Duodenal mucosa (tissue), 2 donors: ENCODE measurements at regions not wholly inside any gene's neighbourhood (a gene's known extent, or its start where the extent isn't known, plus 50 kb on each side); places are given as distances from the start of the nearest gene placed in this dataset.

Experiments
- H3K27ac ChIP-seq: one replicate; pipeline ENCODE4 v1.7.0; 2013; ENCODE audit warnings: low read depth, low read length
- H3K27me3 ChIP-seq, 2 donors: one replicate each; pipeline ENCODE4 v1.7.0; 2013; ENCODE audit warnings: low read length in 2 of 2, control low read depth in 1 of 2; ENCODE audit not compliant: insufficient read depth in 2 of 2, control insufficient read depth in 1 of 2
- H3K36me3 ChIP-seq, 2 donors: one replicate each; pipeline ENCODE4 v1.7.0; 2013; ENCODE audit warnings: low read length in 2 of 2, control low read depth in 1 of 2; ENCODE audit not compliant: insufficient read depth in 2 of 2, control insufficient read depth in 1 of 2
- H3K4me1 ChIP-seq, 2 donors: one replicate each; pipeline ENCODE4 v1.7.0; 2013; ENCODE audit warnings: low read length in 2 of 2, control low read depth in 1 of 2; ENCODE audit not compliant: insufficient read depth in 2 of 2, control insufficient read depth in 1 of 2
- H3K4me3 ChIP-seq, 2 donors: one replicate each; pipeline ENCODE4 v1.7.0; 2013; ENCODE audit warnings: low read length in 2 of 2, low read depth in 1 of 2
- H3K9ac ChIP-seq, 2 donors: one replicate each; pipeline ENCODE4 v1.7.0; 2013; ENCODE audit warnings: low read length in 2 of 2, low read depth in 1 of 2
- H3K9me3 ChIP-seq, 2 donors: one replicate each; pipeline ENCODE4 v1.7.0; 2013; ENCODE audit warnings: low read length in 2 of 2, control low read depth in 1 of 2; ENCODE audit not compliant: control insufficient read depth in 1 of 2

GRCh38 chr5:52727020-52727419 lies 60.7 kb upstream of the ITGA1 start:
- no peaks in the 10 kb centered on the region for H3K9me3 ChIP-seq
- no peak overlapping the region for H3K9ac ChIP-seq
- peaks cover 28 to 49% of the 10 kb centered on the region in 2 donors for H3K4me1 ChIP-seq
- H3K27ac ChIP-seq, result no peak overlapping the region
- H3K27me3 ChIP-seq, result no peaks in the 10 kb centered on the region
- H3K4me3 ChIP-seq, result no peak overlapping the region
- no peaks in the 10 kb centered on the region for H3K36me3 ChIP-seq

- H3K4me1 ChIP-seq, result peaks cover 28 to 49% of the 10 kb centered on the region in 2 donors
- no peak overlapping the region for H3K4me3 ChIP-seq
- no peaks in the 10 kb centered on the region for H3K36me3 ChIP-seq
- no peaks in the 10 kb centered on the region for H3K9me3 ChIP-seq
- H3K27me3 ChIP-seq, result no peaks in the 10 kb centered on the region
- no peak overlapping the region for H3K9ac ChIP-seq
- no peak overlapping the region for H3K27ac ChIP-seq
These were observed 60.1 kb upstream of the ITGA1 start for GRCh38 chr5:52727576-52727975.

- H3K4me3 ChIP-seq, result no peak overlapping the region
- H3K27ac ChIP-seq, result no peak overlapping the region
- no peaks in the 10 kb centered on the region for H3K27me3 ChIP-seq
- H3K9me3 ChIP-seq, result no peaks in the 10 kb centered on the region
- H3K36me3 ChIP-seq, result no peaks in the 10 kb centered on the region
- no peak overlapping the region for H3K9ac ChIP-seq
- H3K4me1 ChIP-seq, result peaks cover 28 to 49% of the 10 kb centered on the region in 2 donors
These were observed 59.5 kb upstream of the ITGA1 start for GRCh38 chr5:52728224-52728623.

GRCh38 chr5:52728686-52729085 lies 59.0 kb upstream of the ITGA1 start:
- Histone ChIP-seq H3K9ac (no peak overlapping the region), H3K4me1 (peaks cover 28 to 49% of the 10 kb centered on the region in 2 donors), H3K27me3 (no peaks in the 10 kb centered on the region), H3K9me3 (no peaks in the 10 kb centered on the region), H3K4me3 (no peak overlapping the region), H3K27ac (no peak overlapping the region), H3K36me3 (no peaks in the 10 kb centered on the region)

GRCh38 chr5:52731274-52732027 lies 56.3 kb upstream of the ITGA1 start:
- H3K27me3 ChIP-seq, result no peaks in the 10 kb centered on the region
- peaks cover 7 to 22% of the 10 kb centered on the region in 2 donors for H3K4me1 ChIP-seq
- no peaks in the 10 kb centered on the region for H3K9me3 ChIP-seq
- H3K27ac ChIP-seq, result no peak overlapping the region
- no peak overlapping the region for H3K4me3 ChIP-seq
- no peak overlapping the region for H3K9ac ChIP-seq
- H3K36me3 ChIP-seq, result no peaks in the 10 kb centered on the region

- Histone ChIP-seq H3K27ac (no peak overlapping the region), H3K4me1 (peaks cover 0 to 5% of the 10 kb centered on the region in 2 donors), H3K9ac (no peak overlapping the region), H3K9me3 (no peaks in the 10 kb centered on the region), H3K4me3 (no peak overlapping the region), H3K27me3 (no peaks in the 10 kb centered on the region), H3K36me3 (no peaks in the 10 kb centered on the region)
These were observed 53.2 kb upstream of the ITGA1 start for GRCh38 chr5:52734557-52734956.

- Histone ChIP-seq H3K27ac (no peak overlapping the region), H3K4me1 (peaks cover 0 to 11% of the 10 kb centered on the region in 2 donors), H3K9me3 (no peaks in the 10 kb centered on the region), H3K27me3 (no peaks in the 10 kb centered on the region), H3K4me3 (no peak overlapping the region), H3K9ac (no peak overlapping the region), H3K36me3 (no peaks in the 10 kb centered on the region)
These were observed 52.6 kb upstream of the ITGA1 start for GRCh38 chr5:52735139-52735538.
